GM21381 (cell line): ENCODE measurements at regions not wholly inside any gene's neighbourhood (a gene's known extent, or its start where the extent isn't known, plus 50 kb on each side); places are given as distances from the start of the nearest gene placed in this dataset.
"Not testable (repeated sequence)": the region's sequence is repeated elsewhere in the genome, so short reads cannot be mapped to it uniquely, and the experiment has no call there.

Experiments
- ATAC-seq: cut with Tn5 transposase; IDR thresholded peaks from one replicate; pipeline ENCODE4 v1.9.1; 2021; ENCODE audit warnings: mild to moderate bottlenecking, moderate library complexity; ENCODE audit not compliant: unreplicated experiment

GRCh38 chr11:60592601-60593000 lies 77.4 kb downstream of the MS4A13 start:
- no peak for ATAC-seq

- ATAC-seq = no peak
Observed at GRCh38 chr11:60594998-60595642, 79.9 kb downstream of the MS4A13 start.

- no peak for ATAC-seq
Observed at GRCh38 chr11:60607483-60607882, 91.9 kb upstream of the MS4A8 start.

GRCh38 chr11:60609632-60610031 lies 89.8 kb upstream of the MS4A8 start:
- ATAC-seq = no peak

GRCh38 chr11:60610702-60611101 lies 88.7 kb upstream of the MS4A8 start:
- ATAC-seq = no peak

- ATAC-seq = no peak
Observed at GRCh38 chr11:60615497-60615896, 83.9 kb upstream of the MS4A8 start.

GRCh38 chr11:60621940-60622339 lies 77.5 kb upstream of the MS4A8 start:
- not testable (repeated sequence) for ATAC-seq

- not testable (repeated sequence) for ATAC-seq
Observed at GRCh38 chr11:60622776-60623175, 76.6 kb upstream of the MS4A8 start.

GRCh38 chr11:60625262-60625661 lies 74.2 kb upstream of the MS4A8 start:
- ATAC-seq = no peak

GRCh38 chr11:60629399-60629798 lies 70.0 kb upstream of the MS4A8 start:
- no peak for ATAC-seq

- ATAC-seq = no peak
Observed at GRCh38 chr11:60631944-60632343, 67.5 kb upstream of the MS4A8 start.

GRCh38 chr11:60633645-60634044 lies 65.8 kb upstream of the MS4A8 start:
- peak; percentile 65 for ATAC-seq

- ATAC-seq = peak; percentile 27
Observed at GRCh38 chr11:60634126-60634525, 65.3 kb upstream of the MS4A8 start.

GRCh38 chr11:60641940-60642339 lies 57.5 kb upstream of the MS4A8 start:
- no peak for ATAC-seq

- ATAC-seq = no peak
Observed at GRCh38 chr11:60647087-60647486, 52.3 kb upstream of the MS4A8 start.
